ENCODE measurements at regions not wholly inside any gene's neighbourhood (a gene's known extent, or its start where the extent isn't known, plus 50 kb on each side); places are given as distances from the start of the nearest gene placed in this dataset.
"Not testable (repeated sequence)": the region's sequence is repeated elsewhere in the genome, so short reads cannot be mapped to it uniquely, and the experiment has no call there.

DNA sequence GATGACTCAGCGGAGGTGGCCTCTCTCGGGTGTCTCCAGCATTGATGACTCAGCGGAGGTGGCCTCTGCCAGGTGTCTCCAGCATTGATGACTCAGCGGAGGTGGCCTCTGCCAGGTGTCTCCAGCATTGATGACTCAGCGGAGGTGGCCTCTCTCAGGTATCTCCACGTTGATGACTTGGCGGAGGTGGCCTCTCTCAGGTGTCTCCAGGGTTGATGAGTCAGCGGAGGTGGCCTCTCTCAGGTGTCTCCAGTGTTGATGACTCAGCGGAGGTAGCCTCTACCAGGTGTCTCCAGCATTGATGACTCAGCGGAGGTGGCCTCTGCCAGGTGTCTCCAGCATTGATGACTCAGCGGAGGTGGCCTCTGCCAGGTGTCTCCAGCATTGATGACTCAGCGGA lies 87.3 kb downstream of the ASMT start:
- TF ChIP-seq POLR2A (IDR thresholded peaks at IDR 0.05) = not testable (repeated sequence)
- TF ChIP-seq, protein P1, sequence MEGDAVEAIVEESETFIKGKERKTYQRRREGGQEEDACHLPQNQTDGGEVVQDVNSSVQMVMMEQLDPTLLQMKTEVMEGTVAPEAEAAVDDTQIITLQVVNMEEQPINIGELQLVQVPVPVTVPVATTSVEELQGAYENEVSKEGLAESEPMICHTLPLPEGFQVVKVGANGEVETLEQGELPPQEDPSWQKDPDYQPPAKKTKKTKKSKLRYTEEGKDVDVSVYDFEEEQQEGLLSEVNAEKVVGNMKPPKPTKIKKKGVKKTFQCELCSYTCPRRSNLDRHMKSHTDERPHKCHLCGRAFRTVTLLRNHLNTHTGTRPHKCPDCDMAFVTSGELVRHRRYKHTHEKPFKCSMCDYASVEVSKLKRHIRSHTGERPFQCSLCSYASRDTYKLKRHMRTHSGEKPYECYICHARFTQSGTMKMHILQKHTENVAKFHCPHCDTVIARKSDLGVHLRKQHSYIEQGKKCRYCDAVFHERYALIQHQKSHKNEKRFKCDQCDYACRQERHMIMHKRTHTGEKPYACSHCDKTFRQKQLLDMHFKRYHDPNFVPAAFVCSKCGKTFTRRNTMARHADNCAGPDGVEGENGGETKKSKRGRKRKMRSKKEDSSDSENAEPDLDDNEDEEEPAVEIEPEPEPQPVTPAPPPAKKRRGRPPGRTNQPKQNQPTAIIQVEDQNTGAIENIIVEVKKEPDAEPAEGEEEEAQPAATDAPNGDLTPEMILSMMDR (IDR thresholded peaks at IDR 0.05) = not testable (repeated sequence)
